ENCODE measurements at regions not wholly inside any gene's neighbourhood (a gene's known extent, or its start where the extent isn't known, plus 50 kb on each side); places are given as distances from the start of the nearest gene placed in this dataset.

DNA sequence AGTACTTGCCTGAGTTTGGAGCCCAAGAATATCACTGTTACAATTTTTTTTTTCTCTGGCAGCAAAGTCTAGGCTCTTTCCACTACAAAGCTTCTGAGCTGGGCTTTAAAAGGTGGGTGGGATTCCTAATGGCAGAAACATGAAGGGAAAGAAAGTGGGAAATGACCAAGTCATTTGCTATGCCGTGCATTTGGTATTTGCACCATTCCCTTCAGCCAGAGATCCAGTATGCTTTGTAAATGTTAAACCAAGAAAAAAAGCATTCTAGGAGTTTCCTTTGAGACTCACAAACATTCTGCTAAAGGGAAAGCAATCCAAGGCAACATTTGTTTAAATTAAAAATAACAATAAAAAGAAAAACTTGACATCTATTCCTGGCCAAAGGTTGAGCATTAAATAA is 451.2 kb downstream of the RAB28 start:
- TF ChIP-seq POLR2AphosphoS5 (IDR thresholded peaks at IDR 0.05; ENCODE audit: borderline replicate concordance, low read depth, low read length) (no peak), EZH2 (IDR thresholded peaks at IDR 0.05) (no peak), FOXP2 (optimal IDR thresholded peaks at IDR 0.05; ENCODE audit: control extremely low read depth, extremely low read length, insufficient read depth) (no peak)
